HG02798 (cell line): ENCODE measurements at regions not wholly inside any gene's neighbourhood (a gene's known extent, or its start where the extent isn't known, plus 50 kb on each side); places are given as distances from the start of the nearest gene placed in this dataset.
"Not testable (repeated sequence)": the region's sequence is repeated elsewhere in the genome, so short reads cannot be mapped to it uniquely, and the experiment has no call there.

Source experiments
- ATAC-seq: cut with Tn5 transposase; IDR thresholded peaks from one replicate; pipeline ENCODE4 v1.9.1; 2021; ENCODE audit warnings: mild to moderate bottlenecking; ENCODE audit not compliant: unreplicated experiment, poor library complexity

- peak; percentile 61 for ATAC-seq
These were observed 445.4 kb upstream of the DEFB115 start for GRCh38 chr20:30811885-30812671.

- no peak for ATAC-seq
These were observed 444.6 kb upstream of the DEFB115 start for GRCh38 chr20:30812739-30813411.

- ATAC-seq = not testable (repeated sequence)
These were observed 443.8 kb upstream of the DEFB115 start for GRCh38 chr20:30813412-30814311.

DNA sequence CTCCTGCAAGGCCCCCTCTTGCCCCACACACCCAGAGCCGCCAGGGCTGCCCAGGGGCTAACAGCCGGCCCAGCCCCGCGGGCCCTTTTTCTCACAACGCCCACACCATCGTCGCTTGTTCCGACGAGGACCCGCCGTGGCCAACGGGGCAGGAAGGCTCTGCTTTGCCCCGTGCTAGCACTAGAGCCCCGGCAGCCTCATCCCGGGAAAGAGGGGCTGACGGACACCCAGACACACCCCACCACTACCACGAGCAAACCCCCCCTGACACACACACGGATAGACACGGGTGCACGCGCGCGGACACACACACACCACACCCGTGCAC is 443.2 kb upstream of the DEFB115 start:
- ATAC-seq = not testable (repeated sequence)

- ATAC-seq = not testable (repeated sequence)
These were observed 442.4 kb upstream of the DEFB115 start for GRCh38 chr20:30815027-30815576.

- no peak for ATAC-seq
These were observed 441.8 kb upstream of the DEFB115 start for GRCh38 chr20:30815577-30816181.

DNA sequence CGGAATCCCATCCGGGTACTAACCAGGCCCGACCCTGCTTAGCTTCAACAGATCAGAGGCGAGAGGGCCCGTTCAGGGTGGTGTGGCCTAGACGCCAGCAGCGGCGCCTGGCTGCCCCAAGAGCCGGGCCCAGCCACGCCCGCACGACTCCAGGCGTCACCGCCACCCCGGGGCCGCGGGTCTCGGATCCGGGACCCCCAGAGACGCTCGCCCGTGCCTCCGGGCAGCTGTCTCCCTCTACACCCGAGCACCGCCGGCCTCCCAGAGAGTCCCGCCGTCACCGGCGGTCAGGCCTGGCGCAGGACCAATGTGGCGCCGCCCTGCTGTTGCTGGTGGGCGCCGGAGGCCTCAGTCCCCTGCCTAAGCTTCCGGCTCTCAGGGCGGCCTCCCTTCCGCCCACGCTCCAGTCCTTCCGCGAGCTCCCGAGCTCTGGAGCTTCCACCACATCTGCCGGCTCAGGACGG is 441.2 kb upstream of the DEFB115 start:
- peak; percentile 44 for ATAC-seq

DNA sequence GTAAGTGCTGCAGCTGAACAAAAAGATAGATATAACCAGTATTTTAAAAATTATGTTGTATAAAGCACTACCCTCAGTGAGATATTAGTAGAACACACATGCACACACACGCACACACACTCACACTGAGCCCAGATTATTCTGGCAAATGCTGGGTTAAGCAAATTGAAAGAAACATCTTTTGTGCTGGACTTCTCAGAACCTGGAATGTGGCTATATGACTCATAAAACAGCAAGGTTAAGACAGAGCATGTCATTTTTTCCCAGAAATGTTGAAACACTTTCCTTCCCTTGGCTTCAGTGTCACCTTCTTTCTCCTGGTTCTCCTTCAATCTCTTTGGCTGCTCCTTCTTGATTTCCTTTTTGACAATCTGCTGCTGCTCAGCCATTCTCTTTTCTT is 435.8 kb upstream of the DEFB115 start:
- ATAC-seq = not testable (repeated sequence)

DNA sequence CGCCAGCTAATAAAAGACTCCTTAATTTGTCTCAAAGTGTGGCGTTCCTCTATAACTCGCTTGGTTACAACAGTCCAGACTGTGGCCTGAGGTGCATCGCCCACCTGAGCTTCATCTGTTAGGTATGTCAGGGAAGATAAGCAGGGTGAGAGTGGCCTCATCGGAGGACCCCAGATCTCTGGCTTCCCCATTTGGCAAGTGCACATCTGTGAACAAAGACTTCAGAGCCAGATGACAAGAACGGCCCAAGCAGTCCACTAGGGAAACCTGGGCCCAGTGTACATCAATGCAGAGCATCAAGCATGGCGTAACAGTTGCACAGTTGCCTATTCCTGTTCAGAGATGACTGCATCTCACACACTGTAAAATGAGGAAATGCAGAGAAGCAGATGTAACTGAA is 432.8 kb upstream of the DEFB115 start:
- ATAC-seq = not testable (repeated sequence)

DNA sequence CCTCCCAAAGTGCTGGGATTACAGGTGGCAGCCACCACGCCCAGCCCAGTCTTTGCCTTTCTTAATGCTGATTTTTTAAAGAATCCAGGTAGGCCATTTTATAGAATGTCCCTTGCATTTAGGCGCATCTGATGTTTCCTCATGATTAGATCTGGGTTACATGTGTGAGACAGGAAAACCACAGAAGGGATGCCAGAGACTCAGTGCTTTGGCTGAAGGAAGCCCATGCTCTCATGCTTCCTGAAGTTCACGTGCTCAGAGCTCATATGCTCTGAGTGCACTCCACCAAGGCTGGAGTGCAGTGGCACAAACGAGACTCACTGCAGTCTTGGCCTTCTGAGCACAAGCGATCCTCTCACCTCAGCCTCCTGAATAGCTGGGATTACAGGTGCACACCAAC is 411.5 kb upstream of the DEFB115 start:
- ATAC-seq = not testable (repeated sequence)

DNA sequence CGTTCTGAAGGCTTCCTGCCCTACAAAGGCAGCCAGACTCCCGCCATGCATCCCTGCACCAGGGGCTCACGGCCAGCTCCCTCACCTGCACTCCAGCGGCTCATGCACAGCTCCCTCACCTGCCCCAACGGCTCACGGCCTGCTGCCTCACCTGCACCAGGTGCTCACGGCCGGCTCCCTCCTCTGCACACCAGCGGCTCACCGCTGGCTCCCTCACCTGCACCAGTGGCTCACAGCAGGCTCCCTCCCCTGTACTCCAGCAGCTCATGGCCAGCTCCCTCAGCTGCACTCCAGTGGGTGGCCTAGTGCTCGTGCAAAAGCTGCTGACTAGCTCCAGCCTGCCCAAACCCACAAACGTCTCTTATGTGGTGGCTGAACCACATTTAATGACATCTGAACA is 389.2 kb upstream of the DEFB115 start:
- ATAC-seq = not testable (repeated sequence)

GRCh38 chr20:30871127-30871526 is 386.3 kb upstream of the DEFB115 start:
- not testable (repeated sequence) for ATAC-seq

- not testable (repeated sequence) for ATAC-seq
These were observed 385.2 kb upstream of the DEFB115 start for GRCh38 chr20:30872252-30872651.

DNA sequence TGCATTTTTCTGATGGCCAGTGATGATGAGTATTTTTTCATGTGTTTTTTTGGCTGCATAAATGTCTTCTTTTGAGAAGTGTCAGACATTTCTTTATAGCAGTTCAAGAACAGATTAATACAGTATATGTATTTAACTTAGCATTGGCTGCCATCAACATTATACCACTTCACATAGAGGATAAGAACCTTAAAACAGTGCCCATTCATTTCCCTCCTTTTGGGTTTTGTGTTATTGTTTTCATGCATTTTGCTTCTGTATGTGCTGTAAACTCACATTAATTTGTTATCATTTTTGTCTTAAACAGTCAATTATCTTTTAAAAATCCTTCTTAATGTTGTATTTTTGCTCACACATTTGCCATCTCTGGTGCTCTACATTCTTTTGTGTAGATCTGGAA is 381.6 kb upstream of the DEFB115 start:
- ATAC-seq = not testable (repeated sequence)

- not testable (repeated sequence) for ATAC-seq
These were observed 366.1 kb upstream of the DEFB115 start for GRCh38 chr20:30891400-30891799.

GRCh38 chr20:30892541-30893345 is 364.7 kb upstream of the DEFB115 start:
- no peak for ATAC-seq

- ATAC-seq = not testable (repeated sequence)
These were observed 363.8 kb upstream of the DEFB115 start for GRCh38 chr20:30893346-30894314.
